GM10266 (cell line): ENCODE measurements at regions not wholly inside any gene's neighbourhood (a gene's known extent, or its start where the extent isn't known, plus 50 kb on each side); places are given as distances from the start of the nearest gene placed in this dataset.

ENCODE experiments used
- DNase-seq: peaks from one replicate; pipeline ENCODE4 v3.0.0; 2012; ENCODE audit errors: extremely low spot score
- CTCF ChIP-seq: IDR thresholded peaks from 2 replicates; pipeline ENCODE4 v1.5.1; 2012; ENCODE audit warnings: mild to moderate bottlenecking, low read depth; ENCODE audit not compliant: control insufficient read depth, insufficient read depth; ENCODE audit errors: missing control alignments

- DNase-seq, result no peak
- no peak for TF ChIP-seq CTCF
Observed at GRCh38 chr12:125304029-125304428, 238.8 kb downstream of the AACS start.

GRCh38 chr12:125305231-125305630 is 240.0 kb downstream of the AACS start:
- TF ChIP-seq CTCF, result no peak

GRCh38 chr12:125310461-125310860 is 245.2 kb downstream of the AACS start:
- no peak for DNase-seq
- TF ChIP-seq CTCF, result no peak

More at GRCh38 chr12:125305231-125305630, 240.0 kb downstream of the AACS start:
- DNase-seq, result no peak

GRCh38 chr12:125311050-125311449 is 245.8 kb downstream of the AACS start:
- no peak for DNase-seq
- TF ChIP-seq CTCF, result no peak

GRCh38 chr12:125312471-125312870 is 247.2 kb downstream of the AACS start:
- no peak for DNase-seq
- TF ChIP-seq CTCF, result no peak

- no peak for TF ChIP-seq CTCF
Observed at GRCh38 chr12:125314051-125314755, 249.0 kb downstream of the AACS start.

GRCh38 chr12:125315771-125316170 is 250.5 kb downstream of the AACS start:
- TF ChIP-seq CTCF, result no peak
- DNase-seq, result no peak

More at GRCh38 chr12:125314051-125314755, 249.0 kb downstream of the AACS start:
- DNase-seq, result no peak
